NAMALWA (cell line): ENCODE measurements at regions not wholly inside any gene's neighbourhood (a gene's known extent, or its start where the extent isn't known, plus 50 kb on each side); places are given as distances from the start of the nearest gene placed in this dataset.
A peak's percentile ranks its signal among the peaks of the same experiment; 100 is the strongest.
"Not testable (repeated sequence)": the region's sequence is repeated elsewhere in the genome, so short reads cannot be mapped to it uniquely, and the experiment has no call there.

Source experiments
- DNase-seq: peaks from one replicate; pipeline ENCODE4 v3.0.0-alpha.2; 2015; ENCODE audit warnings: low spot score

- DNase-seq, result no peak
Measured at GRCh38 chr1:233722212-233722979, 108.5 kb downstream of the KCNK1 start.

GRCh38 chr1:233723387-233723786 is 109.5 kb downstream of the KCNK1 start:
- DNase-seq, result no peak

DNA sequence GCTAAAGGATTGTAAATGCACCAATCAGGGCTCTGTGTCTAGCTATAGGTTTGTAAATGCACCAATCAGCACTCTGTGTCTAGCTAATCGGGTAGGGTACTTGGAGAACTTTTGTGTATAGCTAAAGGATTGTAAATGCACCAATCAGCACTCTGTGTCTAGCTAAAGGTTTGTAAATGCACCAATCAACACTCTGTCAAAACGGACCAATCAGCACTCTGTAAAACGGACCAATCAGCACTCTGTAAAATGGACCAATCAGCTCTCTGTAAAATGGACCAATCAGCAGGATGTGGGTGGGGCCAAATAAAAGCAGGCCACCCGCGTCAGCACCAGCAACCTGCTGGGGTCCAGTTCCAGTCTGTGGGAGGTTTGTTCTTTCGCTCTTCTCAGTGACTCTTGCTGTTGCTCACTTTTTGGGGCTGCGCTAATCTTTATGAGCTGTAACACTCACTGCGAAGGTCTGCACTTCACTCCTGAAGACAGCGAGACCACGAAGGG is 110.3 kb downstream of the KCNK1 start:
- not testable (repeated sequence) for DNase-seq

DNA sequence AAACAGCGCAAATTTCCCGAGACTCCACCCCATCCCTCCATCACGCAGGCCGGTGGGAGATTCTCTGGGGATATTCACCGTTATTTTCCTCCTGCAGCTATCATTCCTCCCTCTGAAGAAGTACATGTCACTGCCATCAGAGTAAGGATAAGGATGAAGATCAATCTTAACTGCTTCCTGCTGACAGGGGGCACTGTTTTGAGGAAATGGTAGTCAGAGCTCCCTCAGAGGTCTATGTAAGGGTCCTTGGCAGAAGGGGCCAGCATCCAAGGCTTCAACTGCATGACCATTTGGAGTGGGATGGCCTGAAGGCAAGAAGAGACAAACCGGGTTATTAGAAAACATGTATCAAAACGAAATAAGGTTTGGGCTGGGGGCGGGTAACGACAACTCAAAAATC is 111.5 kb downstream of the KCNK1 start:
- no peak for DNase-seq

- DNase-seq, result no peak
Measured at GRCh38 chr1:233728721-233729120, 114.8 kb downstream of the KCNK1 start.

GRCh38 chr1:233730380-233730779 is 116.5 kb downstream of the KCNK1 start:
- no peak for DNase-seq

GRCh38 chr1:233730809-233731208 is 116.9 kb downstream of the KCNK1 start:
- peak; percentile 3 for DNase-seq

DNA sequence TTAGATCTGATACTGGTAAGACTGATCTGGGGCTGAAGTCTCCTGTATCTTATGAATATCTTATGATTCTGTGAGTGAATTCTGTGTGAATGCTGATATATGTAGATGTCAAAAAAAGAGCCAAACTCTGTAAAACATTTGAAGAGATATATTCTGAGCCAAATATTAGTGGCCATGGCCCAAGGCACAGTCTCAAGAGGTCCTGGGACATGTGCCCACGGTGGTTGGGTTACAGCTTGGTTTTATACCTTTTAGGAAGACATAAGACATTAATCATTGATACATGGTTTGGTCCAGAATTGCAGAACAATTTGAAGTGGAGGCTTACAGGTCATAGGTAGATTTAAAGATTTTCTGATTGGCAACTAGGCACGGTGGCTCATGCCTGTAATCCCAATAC is 118.3 kb downstream of the KCNK1 start:
- no peak for DNase-seq

GRCh38 chr1:233734456-233734855 is 120.5 kb downstream of the KCNK1 start:
- no peak for DNase-seq

DNA sequence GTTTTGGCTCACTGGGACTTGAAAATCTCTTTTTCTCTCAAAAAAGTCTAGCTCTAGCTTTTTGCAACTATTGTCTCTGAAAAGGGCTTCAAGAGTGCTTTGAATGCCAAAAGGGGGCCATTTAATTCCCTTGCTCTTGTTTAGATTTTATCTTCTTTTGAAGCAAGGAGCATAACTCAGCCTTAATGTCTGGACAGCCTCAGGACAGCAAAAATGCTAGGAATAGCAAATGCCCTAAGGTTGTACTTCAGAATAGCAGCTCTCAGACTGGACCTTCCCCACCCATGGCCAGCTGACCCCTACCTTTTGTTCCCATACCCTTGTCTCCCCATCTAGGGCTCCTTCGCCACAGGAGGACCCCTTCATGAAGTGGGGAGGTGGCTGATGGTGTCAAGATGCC is 121.4 kb downstream of the KCNK1 start:
- DNase-seq, result no peak

- no peak for DNase-seq
Measured at GRCh38 chr1:233735847-233736246, 121.9 kb downstream of the KCNK1 start.

- no peak for DNase-seq
Measured at GRCh38 chr1:233737341-233737740, 123.4 kb downstream of the KCNK1 start.

DNA sequence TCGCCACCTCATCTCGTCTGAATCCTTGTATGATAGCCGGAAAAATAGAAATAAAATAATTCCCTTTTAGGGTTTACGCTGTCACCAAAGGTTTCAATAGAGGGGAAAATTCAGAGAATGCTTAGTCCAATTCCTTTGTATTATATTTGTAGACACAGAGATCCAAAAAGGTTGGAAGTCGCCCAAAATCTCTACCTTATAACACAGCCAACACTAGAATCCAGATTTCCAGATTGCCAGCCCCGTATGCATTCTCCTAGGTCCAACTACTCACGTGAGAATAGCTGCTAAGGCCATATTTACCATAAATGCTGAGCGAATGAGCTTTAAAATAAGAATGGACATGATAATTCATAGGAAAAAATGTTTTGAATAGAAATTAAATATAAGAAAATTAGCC is 124.5 kb downstream of the KCNK1 start:
- DNase-seq, result no peak

DNA sequence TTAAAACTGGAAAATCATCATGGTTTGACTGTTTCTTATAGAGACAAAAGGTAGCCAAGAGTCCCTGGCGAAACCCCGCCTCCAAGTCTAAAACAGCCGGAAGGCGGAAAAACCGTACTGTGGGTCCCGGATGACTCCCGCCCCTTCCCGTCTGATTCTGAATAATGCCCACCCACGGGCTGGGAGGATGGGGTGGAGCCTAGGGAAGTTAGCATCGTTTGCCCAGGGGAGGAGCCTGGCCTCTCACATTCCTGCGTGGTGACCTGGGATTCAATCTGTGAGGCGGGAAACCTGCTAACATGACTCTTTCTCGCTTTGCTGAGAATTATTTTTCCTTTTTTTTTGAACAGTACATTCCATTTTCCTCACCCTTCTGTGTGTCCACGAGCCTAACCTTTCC is 124.9 kb downstream of the KCNK1 start:
- DNase-seq, result no peak

DNA sequence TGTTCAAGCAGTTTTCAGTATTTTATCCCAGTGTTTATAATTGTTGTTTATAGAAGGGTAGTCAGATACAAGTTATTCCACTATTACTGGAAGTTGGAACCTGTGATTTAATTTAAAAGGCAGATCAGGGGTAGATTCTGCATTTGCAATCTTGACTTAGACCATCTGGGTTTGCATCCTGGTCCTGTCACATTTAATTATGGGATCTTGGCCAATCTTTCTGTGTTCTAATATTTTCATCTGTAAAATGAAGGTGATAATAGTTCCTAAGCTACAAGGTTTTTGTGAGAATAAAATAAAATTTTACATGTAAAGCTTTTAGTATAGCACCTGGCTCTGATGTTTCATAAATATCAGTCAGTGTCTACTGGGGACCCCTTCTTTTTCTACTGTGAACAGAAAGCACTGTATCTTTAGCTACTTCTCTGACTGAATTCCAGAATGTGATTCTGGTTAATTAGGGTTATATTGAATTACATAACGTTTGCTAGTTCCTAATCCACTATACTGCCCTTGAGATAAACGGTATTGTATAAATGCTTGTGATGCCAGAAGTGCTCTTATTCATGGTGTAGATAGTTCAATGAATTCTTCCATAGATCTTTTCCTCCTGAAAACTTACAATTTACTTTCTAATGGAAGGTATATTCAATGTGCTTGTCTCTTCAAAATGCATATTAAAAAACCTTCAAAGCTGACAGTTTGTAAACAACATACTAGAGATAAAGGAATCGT is 131.0 kb downstream of the KCNK1 start:
- DNase-seq, result no peak

- DNase-seq, result no peak
Measured at GRCh38 chr1:233750139-233750538, 136.2 kb downstream of the KCNK1 start.

GRCh38 chr1:233759665-233760064 is 144.8 kb upstream of the SLC35F3 start:
- DNase-seq, result no peak

DNA sequence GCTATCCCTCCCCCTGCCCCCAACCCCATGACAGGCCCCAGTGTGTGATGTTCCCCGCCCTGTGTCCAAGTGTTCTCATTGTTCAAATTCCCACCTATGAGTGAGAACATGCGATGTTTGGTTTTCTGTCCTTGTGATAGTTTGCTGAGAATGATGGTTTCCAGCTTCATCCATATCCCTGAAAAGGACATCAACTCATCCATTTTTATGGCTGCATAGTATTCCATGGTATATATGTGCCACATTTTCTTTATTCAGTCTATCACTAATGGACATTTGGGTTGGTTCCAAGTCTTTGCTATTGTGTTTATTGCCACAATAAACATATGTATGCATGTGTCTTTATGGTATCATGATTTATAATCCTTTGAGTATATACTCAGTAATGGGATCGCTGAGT is 140.2 kb upstream of the SLC35F3 start:
- DNase-seq, result not testable (repeated sequence)

DNA sequence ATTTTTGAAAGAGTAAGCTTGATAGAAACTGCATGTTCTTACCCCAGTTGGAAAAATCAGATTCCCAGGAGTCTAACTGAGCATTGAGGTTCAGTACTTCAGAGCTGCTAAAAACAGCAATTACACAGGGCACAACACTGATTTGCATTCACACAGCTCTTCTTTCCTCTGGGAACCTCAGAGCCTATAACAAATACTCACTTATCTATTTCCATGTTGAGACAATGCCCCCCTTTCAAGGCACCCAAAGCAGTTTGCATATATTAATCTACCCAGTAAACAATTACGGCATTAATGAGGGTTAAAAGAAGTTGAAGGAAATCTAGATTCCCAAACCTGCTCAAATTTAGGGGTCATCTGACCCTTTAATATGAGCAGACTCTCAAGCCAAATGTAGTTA is 126.9 kb upstream of the SLC35F3 start:
- DNase-seq, result no peak

DNA sequence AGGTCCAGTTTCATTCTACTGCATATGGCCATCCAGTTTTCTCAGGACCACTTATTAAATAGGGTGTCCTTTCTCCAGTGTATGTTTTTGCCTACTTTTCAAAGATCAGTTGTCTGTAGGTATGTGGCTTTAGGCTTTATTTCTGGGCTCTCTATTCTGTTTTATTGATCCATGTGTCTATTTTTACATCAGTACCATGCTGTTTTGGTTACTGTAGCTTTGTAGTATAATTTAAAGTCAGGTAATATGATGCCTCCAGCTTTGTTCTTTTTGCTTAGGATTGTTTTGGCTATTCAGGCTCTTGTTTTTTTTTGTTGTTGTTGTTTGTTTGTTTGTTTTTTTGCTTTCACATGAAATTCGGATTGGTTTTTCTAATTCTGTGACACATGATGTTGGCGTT is 124.4 kb upstream of the SLC35F3 start:
- DNase-seq, result no peak

DNA sequence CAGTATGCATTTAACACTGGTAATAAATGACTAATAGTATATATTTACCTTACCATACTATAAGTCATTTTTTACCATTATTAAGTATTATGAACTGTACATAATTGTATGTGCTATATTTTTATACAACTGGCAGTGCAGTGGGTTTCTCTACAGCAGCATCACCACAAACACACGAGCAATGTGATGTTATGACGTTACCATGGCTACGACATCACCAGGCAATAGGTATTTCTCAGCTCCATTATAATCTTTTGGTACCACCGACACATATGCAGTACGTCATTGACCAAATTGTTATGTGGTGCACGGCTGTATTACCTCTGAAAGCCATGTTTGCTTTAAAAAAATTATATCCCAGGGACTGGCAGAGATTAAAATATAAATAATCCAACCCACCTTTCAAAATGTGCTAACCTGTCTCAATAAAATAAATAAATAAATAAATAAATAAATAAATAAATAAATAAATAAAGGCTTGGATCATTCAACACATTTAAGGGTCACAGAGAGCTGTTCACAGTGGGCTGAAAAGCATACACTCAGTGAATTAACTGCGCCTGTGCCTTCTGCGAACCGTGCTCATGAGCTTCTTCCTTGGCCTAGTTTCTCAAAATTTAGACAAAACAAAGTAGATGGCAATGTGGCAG is 121.4 kb upstream of the SLC35F3 start:
- DNase-seq, result no peak

GRCh38 chr1:233787599-233787998 is 116.9 kb upstream of the SLC35F3 start:
- no peak for DNase-seq

GRCh38 chr1:233788687-233789086 is 115.8 kb upstream of the SLC35F3 start:
- no peak for DNase-seq
